Aorta (tissue), 5 donors: ENCODE measurements at regions not wholly inside any gene's neighbourhood (a gene's known extent, or its start where the extent isn't known, plus 50 kb on each side); places are given as distances from the start of the nearest gene placed in this dataset.

Experiments
- ATAC-seq: fragments of 200-7000 bp; cut with Tn5 transposase; one replicate; pipeline ENCODE4 v1.9.1; 2022; ENCODE audit warnings: moderate library complexity; ENCODE audit not compliant: low FRiP score
- DNase-seq, 2 donors: peaks; one replicate each; pipeline ENCODE4 v3.0.0-alpha.2; 2020
- H3K27ac ChIP-seq, 2 donors: one replicate each; pipeline ENCODE4 v1.5.1; 2013; ENCODE audit warnings: low read length in 2 of 2, mild to moderate bottlenecking in 2 of 2, moderate library complexity in 2 of 2, control low read depth in 1 of 2, inconsistent platforms in 1 of 2, low read depth in 1 of 2
- H3K27me3 ChIP-seq, 2 donors: one replicate each; pipeline ENCODE4 v1.6.1; 2013; ENCODE audit warnings: control low read depth in 1 of 2, low read length in 1 of 2, mild to moderate bottlenecking in 1 of 2, moderate library complexity in 1 of 2; ENCODE audit not compliant: insufficient read depth in 2 of 2, control insufficient read depth in 1 of 2
- H3K36me3 ChIP-seq, 2 donors: one replicate each; pipeline ENCODE4 v1.6.1; 2013; ENCODE audit warnings: control low read depth in 1 of 2, low read length in 1 of 2, mild to moderate bottlenecking in 1 of 2; ENCODE audit not compliant: insufficient read depth in 2 of 2, control insufficient read depth in 1 of 2
- H3K4me1 ChIP-seq, 2 donors: one replicate each; pipeline ENCODE4 v1.6.1; 2013; ENCODE audit warnings: low read length in 2 of 2, control low read depth in 1 of 2, mild to moderate bottlenecking in 1 of 2, moderate library complexity in 1 of 2; ENCODE audit not compliant: insufficient read depth in 2 of 2, control insufficient read depth in 1 of 2
- H3K4me3 ChIP-seq, 2 donors: one replicate each; pipeline ENCODE4 v1.5.1; 2013; ENCODE audit warnings: low read length in 2 of 2, control low read depth in 1 of 2, mild to moderate bottlenecking in 1 of 2
- H3K9me3 ChIP-seq: one replicate; pipeline ENCODE4 v1.6.1; 2013; ENCODE audit warnings: mild to moderate bottlenecking, low read length; ENCODE audit not compliant: control insufficient read depth
- WGBS, 2 donors: extraction: QIAGEN DNeasy Blood & Tissue Kit; methylation state at CpG; one replicate each; pipeline ENCODE4 v1.1.7; 2013; 5-methylcytosine and 5-hydroxymethylcytosine counted together
- intact Hi-C, 2 donors: fragments of 100-400 bp; cut with DNase I; formaldehyde crosslinking; loops; one replicate each; pipeline versions ENCODE4 v1.14.2 to v1.15.0; 2022
- donor health status: healthy with polysubstance abuse.
- donor health status: Bipolar disorder and iron deficiency.
- donor health status: DM: no; HTN: no; CAD: no.
- donor health status: DM: no; HTN: no; CAD: no.
- donor health status: DM: yes; HTN: yes; CAD: no.

GRCh38 chr4:174135936-174136406 lies 147.5 kb downstream of the FBXO8 start:
- no peaks in the 10 kb centered on the region for H3K4me1 ChIP-seq
- no peak overlapping the region for H3K27ac ChIP-seq
- 27 to 30% methylated on average over 12 of the region's 12 CpGs for WGBS, 2 donors
- intact Hi-C loops, result no loop called here
- H3K27me3 ChIP-seq, result no peaks in the 10 kb centered on the region
- H3K9me3 ChIP-seq, result no peaks in the 10 kb centered on the region
- ATAC-seq (no peak), DNase-seq (no peak)
- H3K4me3 ChIP-seq, result peak overlapping the region; percentile 2 to 54
- H3K36me3 ChIP-seq, result no peaks in the 10 kb centered on the region

GRCh38 chr4:174135530-174135929 lies 147.9 kb downstream of the FBXO8 start:
- Histone ChIP-seq H3K36me3 (no peaks in the 10 kb centered on the region), H3K27ac (no peak overlapping the region), H3K4me1 (no peaks in the 10 kb centered on the region), H3K9me3 (no peaks in the 10 kb centered on the region), H3K27me3 (no peaks in the 10 kb centered on the region), H3K4me3 (peak overlapping the region; percentile 2 to 54)
- WGBS, 2 donors, result 29 to 38% methylated on average over 1 of the region's 1 CpG
- no peak for DNase-seq
- ATAC-seq, result no peak
- intact Hi-C loops, result no loop called here

- Histone ChIP-seq H3K27me3 (no peaks in the 10 kb centered on the region), H3K27ac (no peak overlapping the region), H3K4me3 (peak overlapping the region in 1 of 2 donors; percentile 18), H3K4me1 (no peaks in the 10 kb centered on the region), H3K9me3 (no peaks in the 10 kb centered on the region), H3K36me3 (no peaks in the 10 kb centered on the region)
- ATAC-seq (no peak), DNase-seq (no peak)
- intact Hi-C loops, result no loop called here
- 80 to 84% methylated on average over 2 of the region's 2 CpGs for WGBS, 2 donors
Measured at GRCh38 chr4:174134361-174134760, 149.1 kb downstream of the FBXO8 start.

- no peak overlapping the region for H3K27ac ChIP-seq
- H3K27me3 ChIP-seq, result no peaks in the 10 kb centered on the region
- ATAC-seq (no peak), DNase-seq (no peak)
- intact Hi-C loops, result no loop called here
- no peaks in the 10 kb centered on the region for H3K36me3 ChIP-seq
- H3K4me1 ChIP-seq, result no peaks in the 10 kb centered on the region
- no peaks in the 10 kb centered on the region for H3K9me3 ChIP-seq
- no peak overlapping the region for H3K4me3 ChIP-seq
- 64 to 83% methylated on average over 1 of the region's 1 CpG for WGBS, 2 donors
Measured at GRCh38 chr4:174133551-174133950, 149.9 kb downstream of the FBXO8 start.

GRCh38 chr4:174131901-174132300 lies 151.6 kb downstream of the FBXO8 start:
- Histone ChIP-seq H3K36me3 (no peaks in the 10 kb centered on the region), H3K4me1 (no peaks in the 10 kb centered on the region), H3K4me3 (no peak overlapping the region), H3K27ac (no peak overlapping the region), H3K27me3 (no peaks in the 10 kb centered on the region), H3K9me3 (no peaks in the 10 kb centered on the region)
- intact Hi-C loops, result no loop called here
- ATAC-seq (no peak), DNase-seq (no peak)

GRCh38 chr4:174122705-174123104 lies 160.8 kb downstream of the FBXO8 start:
- WGBS, 2 donors, result 67 to 80% methylated on average over 1 of the region's 1 CpG
- DNase-seq (no peak), ATAC-seq (no peak)
- H3K27ac ChIP-seq, result no peak overlapping the region
- intact Hi-C loops, result loop anchor here in 1 of 2 donors (10.0 kb wide), 1 partner anchor 618 kb away; no protein-coding TSS in a partner anchor
- H3K36me3 ChIP-seq, result no peaks in the 10 kb centered on the region
- H3K27me3 ChIP-seq, result no peaks in the 10 kb centered on the region
- no peaks in the 10 kb centered on the region for H3K9me3 ChIP-seq
- no peak overlapping the region for H3K4me3 ChIP-seq
- H3K4me1 ChIP-seq, result no peaks in the 10 kb centered on the region

GRCh38 chr4:174120446-174121295 lies 162.8 kb downstream of the FBXO8 start:
- Histone ChIP-seq H3K9me3 (no peaks in the 10 kb centered on the region), H3K4me3 (peak overlapping the region; percentile 64 to 79), H3K27me3 (no peaks in the 10 kb centered on the region), H3K36me3 (no peaks in the 10 kb centered on the region), H3K27ac (no peak overlapping the region), H3K4me1 (no peaks in the 10 kb centered on the region)
- ATAC-seq (peak; percentile 78), DNase-seq (peak in 1 of 2 donors; percentile 65)
- 18 to 19% methylated on average over 21 of the region's 21 CpGs for WGBS, 2 donors
- intact Hi-C loops, result loop anchor here (2.0 to 10.0 kb wide), 2 partner anchors 614 to 616 kb away; no protein-coding TSS in a partner anchor

- DNase-seq (no peak), ATAC-seq (no peak)
- 26 to 29% methylated on average over 3 of the region's 3 CpGs for WGBS, 2 donors
- H3K27ac ChIP-seq, result no peak overlapping the region
- H3K27me3 ChIP-seq, result no peaks in the 10 kb centered on the region
- H3K9me3 ChIP-seq, result no peaks in the 10 kb centered on the region
- H3K4me1 ChIP-seq, result no peaks in the 10 kb centered on the region
- no peaks in the 10 kb centered on the region for H3K36me3 ChIP-seq
- peak overlapping the region; percentile 64 to 79 for H3K4me3 ChIP-seq
- intact Hi-C loops, result loop anchor here (2.0 to 10.0 kb wide), 2 partner anchors 613 to 615 kb away; no protein-coding TSS in a partner anchor
Measured at GRCh38 chr4:174119830-174120229, 163.6 kb downstream of the FBXO8 start.

GRCh38 chr4:174119051-174119450 lies 164.4 kb downstream of the FBXO8 start:
- Histone ChIP-seq H3K4me1 (no peaks in the 10 kb centered on the region), H3K36me3 (no peaks in the 10 kb centered on the region), H3K27ac (no peak overlapping the region), H3K9me3 (no peaks in the 10 kb centered on the region), H3K27me3 (no peaks in the 10 kb centered on the region), H3K4me3 (no peak overlapping the region)
- intact Hi-C loops, result no loop called here
- no peak for ATAC-seq
- no peak for DNase-seq
- 48 to 61% methylated on average over 4 of the region's 4 CpGs for WGBS, 2 donors
